ENCODE measurements at regions not wholly inside any gene's neighbourhood (a gene's known extent, or its start where the extent isn't known, plus 50 kb on each side); places are given as distances from the start of the nearest gene placed in this dataset.

DNA sequence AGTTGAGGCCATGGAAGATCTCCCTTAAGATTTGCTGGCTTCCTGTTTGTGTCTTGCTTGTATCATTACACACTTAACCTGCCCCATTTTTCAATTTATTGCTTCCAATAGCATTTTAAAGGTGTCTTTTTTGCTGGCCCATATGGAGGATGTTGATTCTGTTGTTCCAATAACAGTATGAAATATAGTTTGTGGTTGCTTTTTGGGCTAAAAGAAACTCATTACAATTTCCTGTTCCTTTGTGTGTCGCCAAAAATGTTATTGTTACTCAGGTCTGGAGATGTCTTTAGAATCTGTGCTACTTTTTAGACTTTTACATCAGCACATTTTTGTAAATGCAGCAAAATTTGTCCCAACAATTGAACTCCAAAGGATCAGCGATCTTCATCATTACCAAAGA is 234.0 kb upstream of the ITGA4 start:
- no peak for FAIRE-seq
- DNase-seq (ENCODE audit: insufficient read length, low spot score): no peak
- no peak for TF ChIP-seq CTCF (IDR thresholded peaks at IDR 0.05; ENCODE audit: insufficient read depth, missing control alignments)

DNA sequence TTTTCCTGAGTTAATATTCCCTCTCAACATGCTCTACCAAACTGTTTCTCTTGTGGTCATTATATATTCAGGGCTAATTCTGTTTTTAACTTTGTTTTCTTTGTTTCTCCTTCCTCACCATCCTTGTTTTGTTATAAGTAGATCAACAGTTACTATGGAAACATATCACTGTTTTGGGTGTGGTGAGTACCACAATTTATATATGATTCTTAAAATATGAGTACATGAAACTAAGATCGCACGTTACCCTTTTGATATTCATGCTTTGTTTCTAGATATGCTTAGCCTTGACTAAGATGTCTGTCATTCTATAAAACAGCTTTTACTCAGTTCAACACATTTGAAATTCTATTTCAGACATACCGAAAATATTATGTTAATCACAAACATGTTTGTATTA is 232.3 kb upstream of the ITGA4 start:
- FAIRE-seq (no peak), DNase-seq (ENCODE audit: insufficient read length, low spot score) (no peak)
- TF ChIP-seq CTCF (IDR thresholded peaks at IDR 0.05; ENCODE audit: insufficient read depth, missing control alignments): no peak

- FAIRE-seq: no peak
- no peak for DNase-seq (ENCODE audit: insufficient read length, low spot score)
- no peak for TF ChIP-seq CTCF (IDR thresholded peaks at IDR 0.05; ENCODE audit: insufficient read depth, missing control alignments)
These were observed 228.5 kb upstream of the ITGA4 start for GRCh38 chr2:181228661-181229060.

- TF ChIP-seq CTCF (IDR thresholded peaks at IDR 0.05; ENCODE audit: insufficient read depth, missing control alignments): no peak
- FAIRE-seq: no peak
These were observed 226.0 kb upstream of the ITGA4 start for GRCh38 chr2:181231151-181231550.

GRCh38 chr2:181231886-181232621 is 225.1 kb upstream of the ITGA4 start:
- no peak for TF ChIP-seq CTCF (IDR thresholded peaks at IDR 0.05; ENCODE audit: insufficient read depth, missing control alignments)
- DNase-seq (ENCODE audit: insufficient read length, low spot score) (no peak), FAIRE-seq (peak; percentile 55)

More at GRCh38 chr2:181231151-181231550, 226.0 kb upstream of the ITGA4 start:
- no peak for DNase-seq (ENCODE audit: insufficient read length, low spot score)

GRCh38 chr2:181234487-181234891 is 222.7 kb upstream of the ITGA4 start:
- DNase-seq (ENCODE audit: insufficient read length, low spot score) (no peak), FAIRE-seq (no peak)
- TF ChIP-seq CTCF (IDR thresholded peaks at IDR 0.05; ENCODE audit: insufficient read depth, missing control alignments): no peak

DNA sequence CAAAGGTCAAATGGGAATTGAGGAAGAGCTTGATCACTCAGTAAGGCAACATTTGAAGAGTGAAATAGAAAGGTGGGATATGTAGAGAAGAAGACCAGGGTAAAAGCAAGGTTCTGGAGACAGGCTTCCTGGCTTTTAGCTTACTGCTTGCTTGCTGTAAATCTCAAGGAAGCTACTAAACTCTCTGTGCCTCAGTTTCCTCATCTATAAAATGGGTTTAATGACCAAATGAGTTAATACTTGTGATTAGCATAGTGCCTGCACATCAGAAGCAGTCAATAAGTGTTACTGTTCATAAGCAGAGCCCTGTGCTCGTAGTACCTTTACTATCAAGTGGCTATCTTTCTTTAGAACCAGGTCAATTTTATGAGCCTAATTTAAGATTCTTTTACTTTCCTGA is 222.2 kb upstream of the ITGA4 start:
- DNase-seq (ENCODE audit: insufficient read length, low spot score) (no peak), FAIRE-seq (no peak)
- no peak for TF ChIP-seq CTCF (IDR thresholded peaks at IDR 0.05; ENCODE audit: insufficient read depth, missing control alignments)
